GM10266 (cell line): ENCODE measurements at regions not wholly inside any gene's neighbourhood (a gene's known extent, or its start where the extent isn't known, plus 50 kb on each side); places are given as distances from the start of the nearest gene placed in this dataset.

Source experiments
- DNase-seq: peaks from one replicate; pipeline ENCODE4 v3.0.0; 2012; ENCODE audit errors: extremely low spot score
- TF ChIP-seq, protein P1 (sequence below): IDR thresholded peaks from 2 replicates; pipeline ENCODE4 v1.5.1; 2012; ENCODE audit warnings: mild to moderate bottlenecking, low read depth; ENCODE audit not compliant: control insufficient read depth, insufficient read depth; ENCODE audit errors: missing control alignments

DNA sequence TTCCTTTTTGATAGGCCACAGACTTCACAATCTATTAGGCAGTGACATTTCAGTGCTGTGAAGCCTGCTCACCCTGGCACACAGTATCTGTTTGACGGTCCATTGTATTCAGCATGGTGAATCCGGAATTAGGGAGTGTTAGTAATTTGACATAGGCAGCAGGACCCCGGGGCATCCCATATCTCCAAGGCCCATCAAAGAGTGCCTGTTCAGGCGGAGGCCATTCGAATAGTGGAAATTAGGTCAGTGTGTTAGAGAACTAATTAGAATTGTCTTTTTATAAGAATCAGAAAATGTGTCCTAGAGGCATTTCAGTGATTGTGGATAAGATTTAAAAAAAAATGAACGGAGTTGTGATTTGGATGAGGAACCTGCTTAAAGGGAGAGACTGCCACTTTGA lies 818.8 kb upstream of the SOX11 start:
- no peak for DNase-seq
- TF ChIP-seq, protein P1, sequence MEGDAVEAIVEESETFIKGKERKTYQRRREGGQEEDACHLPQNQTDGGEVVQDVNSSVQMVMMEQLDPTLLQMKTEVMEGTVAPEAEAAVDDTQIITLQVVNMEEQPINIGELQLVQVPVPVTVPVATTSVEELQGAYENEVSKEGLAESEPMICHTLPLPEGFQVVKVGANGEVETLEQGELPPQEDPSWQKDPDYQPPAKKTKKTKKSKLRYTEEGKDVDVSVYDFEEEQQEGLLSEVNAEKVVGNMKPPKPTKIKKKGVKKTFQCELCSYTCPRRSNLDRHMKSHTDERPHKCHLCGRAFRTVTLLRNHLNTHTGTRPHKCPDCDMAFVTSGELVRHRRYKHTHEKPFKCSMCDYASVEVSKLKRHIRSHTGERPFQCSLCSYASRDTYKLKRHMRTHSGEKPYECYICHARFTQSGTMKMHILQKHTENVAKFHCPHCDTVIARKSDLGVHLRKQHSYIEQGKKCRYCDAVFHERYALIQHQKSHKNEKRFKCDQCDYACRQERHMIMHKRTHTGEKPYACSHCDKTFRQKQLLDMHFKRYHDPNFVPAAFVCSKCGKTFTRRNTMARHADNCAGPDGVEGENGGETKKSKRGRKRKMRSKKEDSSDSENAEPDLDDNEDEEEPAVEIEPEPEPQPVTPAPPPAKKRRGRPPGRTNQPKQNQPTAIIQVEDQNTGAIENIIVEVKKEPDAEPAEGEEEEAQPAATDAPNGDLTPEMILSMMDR: no peak

DNA sequence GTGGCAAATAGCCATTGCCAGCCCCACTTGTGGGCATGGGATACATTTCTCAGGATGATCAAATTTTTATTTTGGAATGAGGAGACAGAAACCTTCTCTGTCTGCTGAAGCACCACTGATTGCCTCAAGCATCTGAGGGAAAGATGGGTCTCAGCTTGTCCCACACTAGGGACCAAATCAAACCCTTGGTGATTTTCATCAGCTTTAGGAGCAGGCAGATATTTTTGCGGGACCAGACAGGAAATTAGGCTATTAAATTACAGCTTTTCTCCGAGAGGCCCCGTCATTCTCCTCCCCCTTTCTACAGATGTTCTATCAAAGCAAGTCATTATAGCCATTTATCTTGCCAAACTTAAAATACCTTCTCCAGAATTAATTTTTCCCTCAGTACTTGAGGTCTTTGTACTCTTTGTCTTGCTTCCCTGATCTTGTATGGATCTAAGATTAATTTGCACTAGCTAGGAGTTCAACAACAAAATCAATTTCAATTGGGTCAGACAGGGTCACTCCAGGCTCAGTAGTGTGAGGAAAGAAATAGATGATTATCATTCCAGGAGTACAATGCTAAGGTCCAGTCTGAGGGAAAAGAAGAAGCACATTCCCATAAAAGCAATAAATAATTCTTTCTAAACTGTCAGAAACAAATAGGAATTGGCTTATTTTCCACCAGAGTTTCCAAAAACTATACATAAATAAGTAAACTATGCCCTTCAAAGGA lies 818.1 kb upstream of the SOX11 start:
- TF ChIP-seq, protein P1: no peak
- DNase-seq: no peak

DNA sequence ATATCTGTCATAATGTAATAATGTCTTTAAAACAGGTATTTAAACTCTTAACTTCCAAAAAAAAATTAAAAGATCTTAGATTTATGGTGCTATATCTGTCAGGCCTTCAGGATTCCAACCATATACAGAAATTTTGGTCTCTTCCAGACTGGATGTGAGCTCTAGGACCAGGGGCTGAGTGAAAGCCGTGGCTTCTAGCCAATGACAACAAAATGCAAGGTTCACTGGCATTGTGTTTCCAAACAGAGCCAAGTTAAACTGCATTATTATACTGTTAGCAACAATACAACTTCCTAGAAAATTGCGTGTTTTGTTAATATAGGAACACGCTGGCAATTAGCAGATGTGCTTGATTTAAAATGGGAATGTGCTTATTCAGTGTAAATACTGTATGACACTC lies 809.8 kb upstream of the SOX11 start:
- TF ChIP-seq, protein P1: no peak
- no peak for DNase-seq

DNA sequence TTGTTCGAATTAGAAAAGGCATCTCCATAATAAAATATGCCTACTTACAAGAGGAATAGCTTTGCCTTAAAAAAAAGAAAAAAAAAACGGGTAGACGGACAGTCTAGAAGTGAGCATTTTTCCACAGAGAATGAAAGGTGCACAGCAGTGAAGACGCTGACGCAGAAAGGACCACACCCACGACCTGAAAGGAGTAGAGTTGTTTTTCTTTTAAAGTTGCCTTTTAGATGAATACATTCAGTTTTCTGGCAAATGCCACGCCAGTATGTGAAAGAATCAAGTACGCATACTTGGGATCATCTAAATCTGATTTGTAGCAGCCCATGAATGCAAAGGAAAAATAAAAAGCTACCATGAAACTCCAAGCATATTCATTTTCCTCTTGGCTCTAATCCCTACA lies 809.2 kb upstream of the SOX11 start:
- TF ChIP-seq, protein P1: no peak
- no peak for DNase-seq

DNA sequence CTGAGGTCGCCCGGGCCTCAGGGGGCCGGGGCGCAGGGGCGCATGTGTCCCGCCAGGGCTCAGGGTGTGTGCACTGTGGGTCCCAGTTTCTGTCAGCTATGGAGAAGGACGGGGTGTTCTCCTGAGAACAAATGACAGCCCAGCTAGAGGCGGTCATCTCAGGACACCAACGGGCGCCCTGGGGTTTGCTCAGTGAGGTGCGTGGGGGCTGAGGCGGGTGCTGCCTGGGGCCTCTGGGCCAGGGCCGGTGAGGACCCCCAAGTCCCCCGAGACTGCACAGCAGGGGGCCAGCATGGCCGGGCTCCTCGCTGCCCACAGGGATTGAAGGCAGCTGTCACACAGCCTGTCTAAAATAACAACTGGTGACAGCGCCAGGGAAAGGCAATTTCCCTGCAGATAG lies 808.8 kb upstream of the SOX11 start:
- TF ChIP-seq, protein P1: no peak
- DNase-seq: no peak

DNA sequence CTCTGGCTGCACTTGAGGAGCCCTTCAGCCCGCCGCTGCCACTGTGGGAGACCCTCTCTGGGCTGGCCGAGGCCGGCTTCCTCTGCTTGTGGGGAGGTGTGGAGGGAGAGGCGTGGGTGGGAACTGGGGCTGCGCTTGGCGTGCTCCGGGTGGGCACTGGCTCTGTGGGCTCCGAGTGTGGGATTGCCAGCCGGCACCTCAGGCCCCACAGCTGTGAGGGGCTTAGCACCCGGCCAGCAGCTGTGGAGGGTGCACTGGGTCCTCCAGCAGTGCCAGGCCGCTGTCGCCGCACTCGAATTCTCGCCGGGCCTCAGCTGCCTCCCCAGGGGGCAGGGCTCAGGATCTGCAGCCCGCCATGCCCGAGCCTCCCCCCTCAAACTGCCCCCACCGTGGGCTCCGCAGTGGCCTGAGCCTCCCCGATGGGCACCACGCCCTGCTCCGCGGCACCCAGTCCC lies 808.0 kb upstream of the SOX11 start:
- TF ChIP-seq, protein P1: no peak

DNA sequence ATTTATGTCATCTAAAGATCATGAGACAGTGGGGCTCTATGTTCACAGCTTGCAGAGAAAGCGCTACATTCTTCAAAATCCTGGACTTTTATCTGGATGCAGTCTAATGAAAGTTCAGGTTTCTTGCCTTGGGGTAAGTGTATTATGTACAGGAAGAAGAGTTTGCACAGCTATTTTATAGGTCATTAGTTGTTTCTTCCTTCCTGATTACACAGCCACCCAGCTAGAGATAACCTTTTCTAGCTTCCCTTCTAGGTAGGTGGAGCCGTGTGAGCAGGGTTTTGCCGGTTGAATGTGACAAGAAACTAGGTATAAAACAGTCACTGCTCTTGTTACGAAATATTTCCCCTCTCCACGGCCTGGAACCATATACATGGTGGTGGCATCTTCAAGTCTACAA lies 800.8 kb upstream of the SOX11 start:
- DNase-seq: no peak
- TF ChIP-seq, protein P1: no peak

More for the DNA sequence above, 808.0 kb upstream of the SOX11 start:
- DNase-seq: no peak
